Osteocyte (in vitro differentiated cells): ENCODE measurements at regions not wholly inside any gene's neighbourhood (a gene's known extent, or its start where the extent isn't known, plus 50 kb on each side); places are given as distances from the start of the nearest gene placed in this dataset.

ENCODE experiments used
- DNase-seq: peaks from one replicate; pipeline ENCODE4 v3.0.0; 2021; ENCODE audit warnings: mixed read lengths; ENCODE audit not compliant: unreplicated experiment; ENCODE audit errors: extremely low spot score
- H3K27ac Mint-ChIP-seq: one replicate; pipeline ENCODE4 v1.8.0; 2021; ENCODE audit warnings: mild to moderate bottlenecking, mixed read lengths; ENCODE audit not compliant: unreplicated experiment
- H3K27me3 Mint-ChIP-seq: one replicate; pipeline ENCODE4 v1.8.0; 2021; ENCODE audit warnings: mixed read lengths; ENCODE audit not compliant: unreplicated experiment
- H3K36me3 Mint-ChIP-seq: one replicate; pipeline ENCODE4 v1.8.0; 2021; ENCODE audit warnings: mixed read lengths; ENCODE audit not compliant: unreplicated experiment
- H3K4me1 Mint-ChIP-seq: one replicate; pipeline ENCODE4 v1.8.0; 2021; ENCODE audit warnings: mixed read lengths; ENCODE audit not compliant: unreplicated experiment
- H3K4me3 Mint-ChIP-seq: one replicate; pipeline ENCODE4 v1.8.0; 2021; ENCODE audit warnings: mild to moderate bottlenecking, moderate library complexity, mixed read lengths; ENCODE audit not compliant: unreplicated experiment
- H3K9me3 Mint-ChIP-seq: one replicate; pipeline ENCODE4 v1.8.0; 2021; ENCODE audit warnings: mixed read lengths; ENCODE audit not compliant: unreplicated experiment
- CTCF ChIP-seq: fragments of 200-600 bp; sonication (generic); IDR thresholded peaks from 2 replicates; pipeline ENCODE4 v1.5.0; 2021; ENCODE audit warnings: antibody characterized with exemption, mild to moderate bottlenecking, moderate library complexity

GRCh38 chr3:94252316-94252715 is 189.5 kb downstream of the NSUN3 start:
- DNase-seq: no peak
- peaks cover 28% of the 10 kb centered on the region for H3K27me3 Mint-ChIP-seq
- H3K36me3 Mint-ChIP-seq: no peaks in the 10 kb centered on the region
- H3K27ac Mint-ChIP-seq: no peak overlapping the region
- no peak for TF ChIP-seq CTCF
- H3K4me1 Mint-ChIP-seq: no peaks in the 10 kb centered on the region
- H3K4me3 Mint-ChIP-seq: no peak overlapping the region
- H3K9me3 Mint-ChIP-seq: no peaks in the 10 kb centered on the region

- peaks cover 17% of the 10 kb centered on the region for H3K27me3 Mint-ChIP-seq
- DNase-seq: no peak
- no peak for TF ChIP-seq CTCF
- H3K36me3 Mint-ChIP-seq: no peaks in the 10 kb centered on the region
- H3K4me1 Mint-ChIP-seq: no peaks in the 10 kb centered on the region
- H3K9me3 Mint-ChIP-seq: no peaks in the 10 kb centered on the region
- H3K4me3 Mint-ChIP-seq: no peak overlapping the region
- no peak overlapping the region for H3K27ac Mint-ChIP-seq
Measured at GRCh38 chr3:94256888-94257813, 194.3 kb downstream of the NSUN3 start.

- TF ChIP-seq CTCF: no peak
- peaks cover 15% of the 10 kb centered on the region for H3K27me3 Mint-ChIP-seq
- H3K9me3 Mint-ChIP-seq: no peaks in the 10 kb centered on the region
- H3K27ac Mint-ChIP-seq: no peak overlapping the region
- DNase-seq: no peak
- H3K4me1 Mint-ChIP-seq: no peaks in the 10 kb centered on the region
- no peaks in the 10 kb centered on the region for H3K36me3 Mint-ChIP-seq
- no peak overlapping the region for H3K4me3 Mint-ChIP-seq
Measured at GRCh38 chr3:94258851-94259250, 196.0 kb downstream of the NSUN3 start.

DNA sequence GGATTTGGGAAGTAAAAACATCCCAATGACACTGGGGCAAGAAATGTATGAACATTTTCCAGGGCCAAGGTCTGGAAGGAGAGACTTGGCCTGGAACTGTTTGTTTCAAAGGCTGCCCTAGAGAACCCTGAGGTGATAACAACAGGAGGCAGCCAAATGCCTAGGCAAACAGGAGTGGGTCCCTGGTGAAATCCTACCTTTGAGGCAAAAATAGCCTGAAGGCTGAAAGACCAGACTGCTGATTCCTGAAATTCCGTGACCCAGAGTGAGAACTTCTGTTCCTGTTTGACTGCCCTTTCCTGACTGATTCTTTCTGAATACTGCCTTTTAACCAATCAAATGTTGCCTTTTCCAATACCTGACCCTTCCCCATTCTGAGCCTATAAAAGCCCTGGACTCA is 196.4 kb downstream of the NSUN3 start:
- no peak overlapping the region for H3K27ac Mint-ChIP-seq
- peaks cover 19% of the 10 kb centered on the region for H3K27me3 Mint-ChIP-seq
- DNase-seq: no peak
- no peak for TF ChIP-seq CTCF
- H3K4me3 Mint-ChIP-seq: no peak overlapping the region
- H3K36me3 Mint-ChIP-seq: no peaks in the 10 kb centered on the region
- no peaks in the 10 kb centered on the region for H3K9me3 Mint-ChIP-seq
- no peaks in the 10 kb centered on the region for H3K4me1 Mint-ChIP-seq

DNA sequence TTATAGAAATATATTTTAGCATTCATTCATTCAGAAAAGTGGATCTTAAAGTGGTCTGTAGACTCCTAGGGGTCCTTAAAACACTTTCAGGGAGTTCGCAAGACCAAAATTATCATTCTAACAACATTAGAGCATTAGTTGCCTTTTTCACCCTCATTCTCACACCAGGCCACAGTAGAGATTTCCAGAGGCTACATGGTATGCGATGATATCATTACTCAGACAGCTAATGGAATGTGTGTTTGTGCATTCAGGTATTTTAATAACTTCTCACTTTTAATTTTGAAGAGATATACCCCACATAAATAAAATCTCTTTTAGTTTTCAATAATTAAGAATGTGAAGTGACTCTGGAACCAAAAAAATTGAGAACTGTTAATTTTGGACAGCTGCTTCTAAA is 206.9 kb downstream of the NSUN3 start:
- Mint-ChIP-seq H3K27me3 (peaks cover 5% of the 10 kb centered on the region), H3K4me3 (no peak overlapping the region), H3K4me1 (peaks cover 5% of the 10 kb centered on the region), H3K36me3 (no peaks in the 10 kb centered on the region), H3K27ac (no peak overlapping the region), H3K9me3 (no peaks in the 10 kb centered on the region)
- TF ChIP-seq CTCF: no peak
- no peak for DNase-seq
